PC-3 (cell line): ENCODE measurements at regions not wholly inside any gene's neighbourhood (a gene's known extent, or its start where the extent isn't known, plus 50 kb on each side); places are given as distances from the start of the nearest gene placed in this dataset.

Source experiments
- CTCF ChIP-seq: fragments of 300-600 bp; sonication (generic); conservative IDR thresholded peaks from 2 replicates; pipeline ENCODE4 v1.5.1; 2017; ENCODE audit warnings: antibody characterized with exemption, low read depth, mild to moderate bottlenecking, low read length
- EZH2phosphoT487 ChIP-seq: fragments of 300-600 bp; sonication (generic); IDR thresholded peaks from 2 replicates; pipeline ENCODE4 v1.6.1; 2018; ENCODE audit warnings: mild to moderate bottlenecking, antibody characterized with exemption, low read length, borderline replicate concordance

GRCh38 chr6:26280407-26280806 lies 84.6 kb upstream of the BTN3A2 start:
- TF ChIP-seq CTCF, result no peak
- TF ChIP-seq EZH2phosphoT487, result no peak
